ENCODE measurements at regions not wholly inside any gene's neighbourhood (a gene's known extent, or its start where the extent isn't known, plus 50 kb on each side); places are given as distances from the start of the nearest gene placed in this dataset.

- TF ChIP-seq, protein P1, sequence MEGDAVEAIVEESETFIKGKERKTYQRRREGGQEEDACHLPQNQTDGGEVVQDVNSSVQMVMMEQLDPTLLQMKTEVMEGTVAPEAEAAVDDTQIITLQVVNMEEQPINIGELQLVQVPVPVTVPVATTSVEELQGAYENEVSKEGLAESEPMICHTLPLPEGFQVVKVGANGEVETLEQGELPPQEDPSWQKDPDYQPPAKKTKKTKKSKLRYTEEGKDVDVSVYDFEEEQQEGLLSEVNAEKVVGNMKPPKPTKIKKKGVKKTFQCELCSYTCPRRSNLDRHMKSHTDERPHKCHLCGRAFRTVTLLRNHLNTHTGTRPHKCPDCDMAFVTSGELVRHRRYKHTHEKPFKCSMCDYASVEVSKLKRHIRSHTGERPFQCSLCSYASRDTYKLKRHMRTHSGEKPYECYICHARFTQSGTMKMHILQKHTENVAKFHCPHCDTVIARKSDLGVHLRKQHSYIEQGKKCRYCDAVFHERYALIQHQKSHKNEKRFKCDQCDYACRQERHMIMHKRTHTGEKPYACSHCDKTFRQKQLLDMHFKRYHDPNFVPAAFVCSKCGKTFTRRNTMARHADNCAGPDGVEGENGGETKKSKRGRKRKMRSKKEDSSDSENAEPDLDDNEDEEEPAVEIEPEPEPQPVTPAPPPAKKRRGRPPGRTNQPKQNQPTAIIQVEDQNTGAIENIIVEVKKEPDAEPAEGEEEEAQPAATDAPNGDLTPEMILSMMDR (conservative IDR thresholded peaks at IDR 0.05) = no peak
- no peak for TF ChIP-seq EZH2 (IDR thresholded peaks at IDR 0.05; ENCODE audit: low read depth)
Observed at GRCh38 chr13:50290186-50290585, 274.9 kb downstream of the KCNRG start.

All from PC-9 (cell line).